Activated naive CD4-positive, alpha-beta T cell treated with anti-CD3 and anti-CD28 coated beads, Interleukin-2, amount 10 ng/mL, durations not matched to agents 7 days and 5 days (primary cell): ENCODE measurements at regions not wholly inside any gene's neighbourhood (a gene's known extent, or its start where the extent isn't known, plus 50 kb on each side); places are given as distances from the start of the nearest gene placed in this dataset.

Experiments used
- CTCF ChIA-PET: fragments of 350-600 bp; sonication (Branson Sonifier 250); formaldehyde crosslinking; loops from one replicate; lab custom pipeline; 2021; ENCODE audit warnings: antibody characterized with exemption; lab: Charles Lee
- DNase-seq: peaks from one replicate; pipeline ENCODE4 v3.0.0-alpha.2; 2020
- H3K27ac Mint-ChIP-seq: one replicate; pipeline ENCODE4 v1.8.0; 2021; ENCODE audit warnings: mild to moderate bottlenecking, moderate library complexity, mixed read lengths
- H3K27me3 Mint-ChIP-seq: one replicate; pipeline ENCODE4 v1.8.0; 2021; ENCODE audit warnings: mild to moderate bottlenecking, mixed read lengths
- H3K36me3 Mint-ChIP-seq: one replicate; pipeline ENCODE4 v1.8.0; 2021; ENCODE audit warnings: mixed read lengths
- H3K4me1 Mint-ChIP-seq: one replicate; pipeline ENCODE4 v1.8.0; 2021; ENCODE audit warnings: mixed read lengths
- H3K4me3 Mint-ChIP-seq: one replicate; pipeline ENCODE4 v1.8.0; 2021; ENCODE audit warnings: mild to moderate bottlenecking, moderate library complexity, mixed read lengths
- H3K9me3 Mint-ChIP-seq: one replicate; pipeline ENCODE4 v1.8.0; 2021; ENCODE audit warnings: mixed read lengths

DNA sequence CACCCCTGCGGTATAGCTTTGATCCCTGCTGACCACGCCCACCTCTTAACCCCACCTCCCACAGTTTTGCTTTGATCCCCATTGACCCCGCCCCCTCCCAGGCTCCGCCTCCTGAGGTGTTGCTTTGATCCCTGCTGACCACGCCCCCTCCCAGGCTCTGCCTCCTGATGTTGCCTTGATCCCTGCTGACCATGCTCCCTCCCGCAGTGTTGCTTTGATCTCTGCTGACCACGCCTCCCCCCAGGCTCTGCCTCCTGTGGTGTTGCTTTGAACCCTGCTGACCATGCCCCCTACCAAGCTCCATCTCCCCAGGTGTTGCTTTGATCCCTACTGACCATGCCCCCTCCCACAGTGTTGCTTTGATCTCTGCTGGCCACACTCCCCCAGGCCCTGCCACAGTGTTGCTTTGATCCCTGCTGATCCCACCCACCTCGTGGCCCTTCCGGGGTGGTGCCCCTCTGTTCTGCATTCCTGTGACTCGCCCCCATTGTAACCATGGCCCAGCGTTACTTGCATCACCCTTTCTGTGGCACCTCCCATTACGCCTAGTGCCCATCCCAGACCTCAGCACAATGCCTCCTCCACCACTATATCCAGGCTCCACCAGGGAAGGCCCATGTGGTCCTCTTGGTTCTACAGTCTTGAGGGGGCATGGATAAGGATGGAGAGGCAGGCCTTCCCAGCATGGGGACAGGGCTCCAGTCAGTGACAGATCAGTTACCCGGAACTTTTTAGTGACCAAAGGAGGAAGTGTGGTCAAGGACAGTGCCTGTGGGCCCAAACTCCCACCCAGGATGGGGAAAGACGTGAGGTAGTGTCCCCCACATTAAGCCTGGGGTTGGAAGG, 70.8 kb downstream of the ADRA2C start:
- peak; percentile 33 for DNase-seq
- Mint-ChIP-seq H3K4me3 (no peak overlapping the region), H3K9me3 (peaks cover 2% of the 10 kb centered on the region)

DNA sequence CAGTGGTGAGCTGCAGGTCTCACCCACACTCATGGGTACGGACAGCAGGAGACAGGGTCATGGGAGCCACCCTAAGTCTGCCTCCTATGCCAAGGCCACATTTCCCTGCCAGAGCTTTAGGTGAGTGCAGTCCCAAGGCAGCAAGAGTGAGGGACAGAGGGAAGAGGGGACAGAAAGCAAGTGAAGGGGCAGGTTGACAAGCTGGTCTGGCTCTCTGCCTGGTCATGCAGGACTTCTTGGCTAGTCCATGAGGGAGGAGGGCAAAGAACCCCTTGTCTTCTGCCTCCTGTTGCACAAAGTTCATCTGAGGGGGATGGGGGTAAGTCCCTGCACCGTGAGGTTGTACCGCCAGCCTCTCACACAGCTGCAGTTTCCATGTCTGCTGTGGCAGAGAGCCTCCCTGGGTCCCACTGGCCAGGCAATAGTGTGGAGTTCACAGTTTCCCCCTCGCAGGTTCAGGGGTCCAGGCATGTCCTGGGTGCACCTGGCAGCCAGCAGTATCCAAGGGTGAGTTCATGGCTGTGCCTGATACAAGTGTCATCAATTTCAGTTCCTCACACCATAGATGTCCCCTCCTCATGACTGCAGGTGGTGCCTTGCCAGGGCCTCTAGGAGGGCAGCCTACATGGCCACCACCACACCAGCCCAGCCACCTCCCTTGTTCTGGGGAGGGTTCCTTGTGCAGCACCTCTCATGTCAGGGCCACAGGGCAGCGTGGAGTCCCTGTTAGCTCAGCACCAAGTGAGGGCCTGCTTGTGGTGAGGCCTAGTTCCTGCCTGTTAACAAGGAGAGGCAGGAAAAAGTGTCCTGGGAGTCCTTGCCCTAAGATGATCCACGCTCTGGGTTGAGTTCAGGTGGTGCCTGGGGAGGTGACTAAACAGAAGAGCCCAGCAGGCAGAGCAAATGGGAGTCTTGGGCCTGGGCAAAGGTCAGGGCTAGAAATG, 72.5 kb downstream of the ADRA2C start:
- peaks cover 51% of the 10 kb centered on the region for H3K27me3 Mint-ChIP-seq
- H3K4me3 Mint-ChIP-seq: no peak overlapping the region
- no peak overlapping the region for H3K27ac Mint-ChIP-seq
- no peaks in the 10 kb centered on the region for H3K36me3 Mint-ChIP-seq
- no peaks in the 10 kb centered on the region for H3K4me1 Mint-ChIP-seq
- CTCF ChIA-PET: interaction anchor here (1.1 kb wide), 1 partner anchor 18 kb away, joined by 3 read pairs; no protein-coding TSS in a partner anchor
- H3K9me3 Mint-ChIP-seq: peaks cover 2% of the 10 kb centered on the region
- DNase-seq: no peak

More for the DNA sequence above, 70.8 kb downstream of the ADRA2C start:
- H3K4me1 Mint-ChIP-seq: no peaks in the 10 kb centered on the region
- H3K27ac Mint-ChIP-seq: no peak overlapping the region
- CTCF ChIA-PET: no interaction called here
- no peaks in the 10 kb centered on the region for H3K36me3 Mint-ChIP-seq
- peaks cover 43% of the 10 kb centered on the region for H3K27me3 Mint-ChIP-seq

DNA sequence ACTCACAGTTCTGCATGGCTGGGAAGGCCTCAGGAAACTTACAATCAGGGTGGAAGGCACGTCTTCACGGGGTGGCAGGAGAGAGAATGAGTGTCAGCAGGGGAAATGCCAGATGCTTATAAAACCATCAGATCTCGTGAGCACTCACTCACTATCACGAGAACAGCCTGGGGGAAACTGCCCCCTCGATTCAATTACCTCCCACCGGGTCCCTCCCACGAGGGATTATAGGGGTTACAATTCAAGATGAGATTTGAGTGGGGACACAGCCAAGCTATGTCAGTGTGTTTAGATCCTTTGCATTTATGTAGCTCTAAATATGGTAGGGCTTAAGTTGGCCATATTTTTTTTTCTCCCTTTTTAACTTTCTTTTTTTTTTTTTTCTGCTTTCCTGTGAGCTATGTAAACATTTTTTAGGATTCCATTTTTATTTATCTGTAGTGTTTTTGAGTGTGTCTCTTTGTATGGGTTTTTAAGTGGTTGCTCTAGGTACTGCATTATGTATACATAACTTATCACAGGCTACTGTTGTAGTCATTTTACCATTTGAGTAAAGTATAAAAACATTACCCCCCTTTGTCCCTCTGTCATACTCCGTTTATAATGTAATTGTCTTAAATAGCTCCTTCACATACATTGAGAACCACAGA, 79.0 kb downstream of the ADRA2C start:
- Mint-ChIP-seq H3K27me3 (peaks cover 14% of the 10 kb centered on the region), H3K36me3 (no peaks in the 10 kb centered on the region), H3K9me3 (no peaks in the 10 kb centered on the region), H3K4me1 (no peaks in the 10 kb centered on the region), H3K27ac (no peak overlapping the region), H3K4me3 (no peak overlapping the region)
- DNase-seq: no peak
- CTCF ChIA-PET: no interaction called here

DNA sequence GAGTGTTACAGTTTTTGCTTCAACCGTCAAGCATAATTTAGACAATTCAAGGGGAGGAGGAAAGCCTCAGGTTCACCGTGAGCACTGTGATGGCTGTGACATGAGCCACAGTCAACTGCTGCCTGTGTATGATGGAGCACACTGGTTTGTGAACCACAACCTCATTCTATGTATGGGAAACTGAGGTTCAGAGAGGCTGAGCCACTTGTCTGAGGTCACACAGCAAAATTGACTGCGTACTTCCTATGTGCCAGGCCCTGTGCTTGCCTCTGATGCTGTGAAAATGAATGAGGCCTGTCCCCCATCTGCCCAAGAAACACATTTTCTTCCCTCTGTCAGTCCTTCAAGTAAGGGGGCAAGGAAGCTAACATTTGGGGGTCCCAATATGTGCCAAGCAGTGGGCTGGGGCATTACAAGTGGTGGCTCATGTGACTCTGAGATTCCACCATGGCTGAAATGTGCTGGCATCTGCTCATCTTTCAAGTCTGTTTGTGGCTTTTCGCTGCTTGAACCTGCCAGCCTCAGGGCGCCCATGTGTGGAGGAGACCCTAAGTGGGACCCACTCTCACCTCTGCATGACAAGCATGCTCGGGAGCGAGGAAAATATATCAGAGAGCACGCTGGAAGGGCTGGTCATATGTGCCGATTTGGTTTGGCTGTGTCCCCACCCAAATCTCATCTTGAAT, 79.7 kb downstream of the ADRA2C start:
- CTCF ChIA-PET: no interaction called here
- Mint-ChIP-seq H3K36me3 (no peaks in the 10 kb centered on the region), H3K4me3 (no peak overlapping the region), H3K9me3 (peaks cover 5% of the 10 kb centered on the region), H3K4me1 (no peaks in the 10 kb centered on the region), H3K27me3 (peaks cover 14% of the 10 kb centered on the region), H3K27ac (no peak overlapping the region)
- DNase-seq: no peak

DNA sequence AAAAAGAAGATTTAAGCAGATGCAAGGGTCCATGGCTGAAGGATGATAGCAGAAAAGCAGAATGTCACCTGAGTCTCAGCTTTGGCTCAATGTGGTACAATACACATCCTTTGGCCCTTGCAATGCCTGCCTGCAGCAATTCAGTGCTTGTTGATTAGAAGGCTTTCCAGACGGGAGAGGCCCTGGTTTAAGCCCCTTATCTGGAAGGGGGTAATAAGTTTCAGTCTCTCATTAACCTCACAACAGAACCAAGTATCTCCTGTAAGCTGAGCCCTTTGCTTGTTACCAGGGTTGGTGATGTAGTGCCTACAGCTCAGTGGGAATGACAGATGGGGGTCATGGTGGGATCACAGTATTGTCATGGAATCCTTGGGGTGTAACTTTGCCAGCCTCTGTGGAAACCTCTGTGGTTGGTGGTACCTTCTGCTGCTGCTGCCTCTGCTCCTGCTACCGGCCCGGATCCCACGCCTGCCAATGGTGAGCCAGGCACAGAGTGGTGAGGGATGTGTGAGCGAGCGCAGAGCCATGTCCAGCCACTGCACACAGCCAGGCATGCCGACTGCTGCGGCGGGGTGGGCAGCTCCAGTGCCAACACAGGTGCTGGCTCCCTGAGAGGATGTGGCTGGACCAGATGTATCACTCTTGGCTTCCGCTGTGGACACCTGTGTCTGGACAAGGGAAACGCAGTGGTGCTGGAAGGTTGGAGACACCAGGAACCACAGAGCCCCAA, 81.2 kb downstream of the ADRA2C start:
- DNase-seq: no peak
- Mint-ChIP-seq H3K9me3 (peaks cover 5% of the 10 kb centered on the region), H3K4me3 (no peak overlapping the region), H3K4me1 (no peaks in the 10 kb centered on the region), H3K27ac (no peak overlapping the region), H3K36me3 (no peaks in the 10 kb centered on the region), H3K27me3 (peaks cover 10% of the 10 kb centered on the region)
- CTCF ChIA-PET: no interaction called here

DNA sequence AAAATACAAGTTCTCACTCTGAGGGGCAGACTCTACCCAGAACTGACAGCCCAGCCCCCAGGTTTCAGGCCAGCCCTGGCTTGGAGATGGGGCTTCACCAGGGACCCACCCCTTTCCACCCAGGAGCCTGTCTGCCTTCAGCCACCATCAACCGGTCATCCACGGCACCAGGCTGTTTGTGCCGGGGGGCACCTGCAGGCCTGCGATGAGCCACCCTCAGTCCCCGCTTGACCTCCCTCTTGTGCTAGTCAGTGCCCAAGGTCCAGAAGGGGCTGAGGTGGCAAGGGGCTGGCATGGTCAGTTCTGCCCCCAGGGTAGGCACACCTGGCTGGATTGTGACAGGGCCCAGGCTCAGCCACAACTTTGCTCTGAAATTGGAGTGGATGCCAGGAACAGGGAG, 82.1 kb downstream of the ADRA2C start:
- H3K4me1 Mint-ChIP-seq: no peaks in the 10 kb centered on the region
- CTCF ChIA-PET: no interaction called here
- H3K4me3 Mint-ChIP-seq: no peak overlapping the region
- DNase-seq: no peak
- H3K9me3 Mint-ChIP-seq: peaks cover 5% of the 10 kb centered on the region
- no peak overlapping the region for H3K27ac Mint-ChIP-seq
- peaks cover 4% of the 10 kb centered on the region for H3K27me3 Mint-ChIP-seq
- H3K36me3 Mint-ChIP-seq: no peaks in the 10 kb centered on the region

DNA sequence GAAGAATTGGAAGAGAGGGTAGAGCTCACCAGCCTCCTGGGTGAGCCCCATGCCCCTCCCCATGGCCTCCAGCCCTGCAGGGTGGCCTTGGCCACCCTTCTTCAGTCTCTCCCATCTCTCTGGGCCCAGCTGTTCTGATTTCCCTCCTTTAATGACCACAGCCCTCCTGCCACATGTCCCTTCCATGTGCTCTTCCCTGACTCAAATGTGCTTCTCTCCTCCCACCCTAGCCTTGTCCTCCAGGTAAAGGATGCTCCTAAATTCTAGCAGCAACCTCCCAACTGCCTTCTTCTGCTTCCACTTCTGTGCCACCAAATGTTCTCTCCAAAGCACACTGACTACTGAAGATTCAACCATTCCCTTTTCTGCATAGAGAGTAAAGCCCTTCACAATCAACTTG, 83.0 kb downstream of the ADRA2C start:
- peaks cover under 1% of the 10 kb centered on the region for H3K27me3 Mint-ChIP-seq
- peaks cover 5% of the 10 kb centered on the region for H3K9me3 Mint-ChIP-seq
- no peak overlapping the region for H3K27ac Mint-ChIP-seq
- no peaks in the 10 kb centered on the region for H3K36me3 Mint-ChIP-seq
- CTCF ChIA-PET: no interaction called here
- H3K4me3 Mint-ChIP-seq: no peak overlapping the region
- DNase-seq: no peak
- no peaks in the 10 kb centered on the region for H3K4me1 Mint-ChIP-seq

DNA sequence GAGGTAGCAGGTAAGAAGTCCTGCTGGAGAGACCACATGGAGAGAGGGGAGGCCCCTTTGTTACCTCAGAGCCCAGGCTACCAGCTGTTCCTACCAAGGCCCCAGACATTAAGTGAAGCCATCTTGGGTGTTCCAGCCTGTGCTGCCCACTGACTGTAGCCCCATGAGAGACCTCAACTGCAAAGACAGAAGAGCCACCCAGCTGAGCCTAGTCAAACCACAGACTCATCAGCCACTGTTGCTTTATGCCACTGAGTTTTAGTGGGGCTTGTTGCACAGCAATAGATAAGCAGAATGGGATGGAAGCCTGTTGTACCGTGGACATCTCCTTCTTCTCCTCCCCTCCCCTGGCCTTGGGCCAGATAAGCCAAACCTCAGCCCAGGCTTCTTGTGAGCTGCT, 83.9 kb downstream of the ADRA2C start:
- Mint-ChIP-seq H3K9me3 (peaks cover 5% of the 10 kb centered on the region), H3K27me3 (no peaks in the 10 kb centered on the region), H3K4me1 (no peaks in the 10 kb centered on the region), H3K27ac (no peak overlapping the region), H3K4me3 (no peak overlapping the region), H3K36me3 (no peaks in the 10 kb centered on the region)
- CTCF ChIA-PET: no interaction called here
- DNase-seq: no peak

DNA sequence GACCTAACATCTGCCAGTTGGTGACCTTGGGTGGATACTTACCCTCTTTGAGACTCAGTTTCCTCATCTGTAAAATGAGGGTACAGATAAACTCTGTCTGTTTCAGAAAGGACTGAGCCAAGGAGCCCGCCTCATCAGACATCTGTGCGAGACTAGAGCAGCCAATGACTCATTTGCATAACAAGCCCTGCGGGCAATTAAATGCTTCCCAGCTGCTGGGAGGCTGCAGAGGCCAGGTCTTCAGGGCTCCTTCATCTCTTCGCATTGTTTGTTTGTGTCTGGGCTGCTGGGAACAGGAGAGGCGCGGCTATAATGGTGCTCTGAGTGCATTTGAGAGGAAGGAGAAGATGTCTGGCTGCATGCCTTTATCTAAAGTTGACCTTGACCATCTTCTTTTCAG, 85.0 kb downstream of the ADRA2C start:
- no peaks in the 10 kb centered on the region for H3K36me3 Mint-ChIP-seq
- no peak overlapping the region for H3K4me3 Mint-ChIP-seq
- CTCF ChIA-PET: no interaction called here
- H3K9me3 Mint-ChIP-seq: peaks cover 5% of the 10 kb centered on the region
- no peak overlapping the region for H3K27ac Mint-ChIP-seq
- no peaks in the 10 kb centered on the region for H3K27me3 Mint-ChIP-seq
- no peak for DNase-seq
- no peaks in the 10 kb centered on the region for H3K4me1 Mint-ChIP-seq

DNA sequence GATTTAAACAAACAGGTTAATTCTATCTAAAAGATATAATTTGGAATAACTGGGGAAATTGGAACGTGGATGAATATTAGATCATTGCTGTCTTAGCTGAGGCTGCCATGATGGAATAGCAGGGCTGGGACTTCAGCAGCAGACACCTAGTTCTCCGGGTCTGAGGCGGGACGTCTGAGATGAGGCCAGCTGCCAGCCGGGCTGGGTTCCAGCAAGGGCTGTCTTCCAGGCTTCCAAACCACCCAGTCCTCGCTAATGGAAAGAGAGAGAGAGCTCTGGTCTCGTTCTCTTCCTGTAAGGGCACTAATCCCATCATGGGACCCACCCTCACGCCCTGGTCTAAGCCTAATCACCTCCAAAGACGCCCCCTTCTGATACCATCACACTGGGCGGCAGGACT, 85.7 kb downstream of the ADRA2C start:
- no peak overlapping the region for H3K27ac Mint-ChIP-seq
- DNase-seq: no peak
- no peaks in the 10 kb centered on the region for H3K4me1 Mint-ChIP-seq
- H3K4me3 Mint-ChIP-seq: no peak overlapping the region
- H3K9me3 Mint-ChIP-seq: peaks cover 5% of the 10 kb centered on the region
- no peaks in the 10 kb centered on the region for H3K27me3 Mint-ChIP-seq
- H3K36me3 Mint-ChIP-seq: no peaks in the 10 kb centered on the region
- CTCF ChIA-PET: no interaction called here

DNA sequence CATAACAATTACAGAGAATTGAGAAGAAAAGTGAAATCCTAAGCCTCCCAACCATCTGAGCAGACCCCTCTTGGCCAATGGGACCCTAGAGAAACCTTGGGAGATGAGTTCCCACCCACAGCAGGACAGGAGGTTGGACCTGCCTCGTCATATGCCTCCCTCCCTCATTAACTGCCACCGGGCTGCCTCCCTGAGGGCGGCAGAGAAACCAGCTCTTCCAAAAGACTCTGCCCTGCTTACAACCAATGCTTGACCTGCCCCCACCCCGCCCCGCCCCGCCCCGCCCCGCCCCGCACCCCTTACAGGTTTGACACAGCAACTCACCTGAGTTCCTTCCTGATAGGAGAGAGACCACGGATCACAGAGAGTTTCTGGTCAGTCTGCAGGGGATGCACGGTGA, 86.1 kb downstream of the ADRA2C start:
- Mint-ChIP-seq H3K4me1 (no peaks in the 10 kb centered on the region), H3K9me3 (peaks cover 5% of the 10 kb centered on the region), H3K27ac (no peak overlapping the region), H3K27me3 (no peaks in the 10 kb centered on the region), H3K4me3 (no peak overlapping the region), H3K36me3 (no peaks in the 10 kb centered on the region)
- DNase-seq: no peak
- CTCF ChIA-PET: no interaction called here

DNA sequence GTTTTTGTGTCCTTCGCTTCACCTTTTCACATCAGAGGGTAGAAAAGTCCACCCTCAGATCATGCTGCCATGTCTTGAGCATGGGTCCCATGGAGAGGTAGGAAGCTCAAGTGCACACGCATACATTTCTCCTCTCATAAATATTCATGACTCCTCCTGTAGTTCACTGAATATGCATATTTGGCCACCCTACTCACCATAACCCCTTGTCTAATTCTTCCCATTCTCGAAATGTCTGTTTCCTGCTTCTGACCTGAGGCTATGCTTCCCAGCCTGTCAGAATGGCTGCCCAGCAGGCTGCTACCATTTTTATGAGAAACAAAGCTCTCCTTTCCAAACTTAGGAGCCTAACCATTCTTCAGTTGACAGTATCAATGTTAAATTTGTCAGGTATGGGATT, 86.5 kb downstream of the ADRA2C start:
- Mint-ChIP-seq H3K4me3 (no peak overlapping the region), H3K9me3 (peaks cover 5% of the 10 kb centered on the region), H3K27me3 (no peaks in the 10 kb centered on the region), H3K36me3 (no peaks in the 10 kb centered on the region), H3K4me1 (no peaks in the 10 kb centered on the region), H3K27ac (no peak overlapping the region)
- CTCF ChIA-PET: no interaction called here
- no peak for DNase-seq

DNA sequence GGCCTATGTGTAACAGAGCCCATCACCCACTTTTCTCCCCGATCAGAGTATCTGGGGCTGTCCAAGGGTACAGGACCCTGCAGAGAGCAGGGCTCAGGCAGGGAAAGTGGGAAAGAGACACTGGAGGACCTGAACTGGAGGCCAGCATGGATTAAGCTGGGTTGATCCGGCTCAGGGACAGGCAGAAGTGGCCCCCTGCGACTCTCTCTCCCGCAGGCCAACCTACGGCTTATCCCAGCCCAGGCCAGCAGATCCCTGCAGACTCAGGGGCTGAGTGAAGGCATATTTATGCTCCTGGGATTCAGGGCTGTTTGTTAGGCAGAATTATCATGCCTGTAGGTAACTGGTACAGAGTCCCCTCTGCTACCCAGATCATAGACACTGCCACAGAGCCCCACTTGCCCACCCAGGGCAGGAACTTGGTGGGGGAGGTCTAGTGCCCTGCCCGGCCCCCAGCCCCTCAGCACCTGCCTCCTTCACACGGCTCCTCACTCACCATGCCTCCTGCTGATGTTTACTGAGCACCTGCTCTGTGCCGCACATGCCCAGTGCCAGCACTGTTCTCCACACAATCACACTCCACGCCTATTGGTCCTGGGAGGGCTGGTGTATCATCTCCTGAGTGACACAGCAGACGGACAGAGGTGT, 87.3 kb downstream of the ADRA2C start:
- H3K4me1 Mint-ChIP-seq: no peaks in the 10 kb centered on the region
- H3K4me3 Mint-ChIP-seq: no peak overlapping the region
- peaks cover 5% of the 10 kb centered on the region for H3K9me3 Mint-ChIP-seq
- DNase-seq: no peak
- H3K36me3 Mint-ChIP-seq: no peaks in the 10 kb centered on the region
- no peaks in the 10 kb centered on the region for H3K27me3 Mint-ChIP-seq
- CTCF ChIA-PET: no interaction called here
- H3K27ac Mint-ChIP-seq: no peak overlapping the region
